ENCODE measurements at regions not wholly inside any gene's neighbourhood (a gene's known extent, or its start where the extent isn't known, plus 50 kb on each side); places are given as distances from the start of the nearest gene placed in this dataset.
A peak's percentile ranks its signal among the peaks of the same experiment; 100 is the strongest.

- TF ChIP-seq HMGXB4 (CRISPR knock-in tag; IDR thresholded peaks at IDR 0.05; ENCODE audit: borderline replicate concordance) = no peak
- TF ChIP-seq CEBPB (IDR thresholded peaks at IDR 0.05) = no peak
- no peak for TF ChIP-seq KDM5A (IDR thresholded peaks at IDR 0.05)
- TF ChIP-seq, protein P1, sequence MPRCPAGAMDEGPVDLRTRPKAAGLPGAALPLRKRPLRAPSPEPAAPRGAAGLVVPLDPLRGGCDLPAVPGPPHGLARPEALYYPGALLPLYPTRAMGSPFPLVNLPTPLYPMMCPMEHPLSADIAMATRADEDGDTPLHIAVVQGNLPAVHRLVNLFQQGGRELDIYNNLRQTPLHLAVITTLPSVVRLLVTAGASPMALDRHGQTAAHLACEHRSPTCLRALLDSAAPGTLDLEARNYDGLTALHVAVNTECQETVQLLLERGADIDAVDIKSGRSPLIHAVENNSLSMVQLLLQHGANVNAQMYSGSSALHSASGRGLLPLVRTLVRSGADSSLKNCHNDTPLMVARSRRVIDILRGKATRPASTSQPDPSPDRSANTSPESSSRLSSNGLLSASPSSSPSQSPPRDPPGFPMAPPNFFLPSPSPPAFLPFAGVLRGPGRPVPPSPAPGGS (IDR thresholded peaks at IDR 0.05) = no peak
- TF ChIP-seq FOXS1 (CRISPR knock-in tag; IDR thresholded peaks at IDR 0.05) = no peak
- TF ChIP-seq EP300 (IDR thresholded peaks at IDR 0.05) = no peak
- TF ChIP-seq, protein P2, sequence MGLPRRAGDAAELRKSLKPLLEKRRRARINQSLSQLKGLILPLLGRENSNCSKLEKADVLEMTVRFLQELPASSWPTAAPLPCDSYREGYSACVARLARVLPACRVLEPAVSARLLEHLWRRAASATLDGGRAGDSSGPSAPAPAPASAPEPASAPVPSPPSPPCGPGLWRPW (IDR thresholded peaks at IDR 0.05) = no peak
- TF ChIP-seq ESRRA (IDR thresholded peaks at IDR 0.05; ENCODE audit: borderline replicate concordance, low read length) = no peak
- no peak for TF ChIP-seq RARB (CRISPR knock-in tag; IDR thresholded peaks at IDR 0.05)
- no peak for TF ChIP-seq NPAS2 (CRISPR knock-in tag; IDR thresholded peaks at IDR 0.05; ENCODE audit: borderline replicate concordance)
Measured at GRCh38 chr19:30093966-30094755, 152.1 kb downstream of the URI1 start (continued).

GRCh38 chr19:30094756-30095140, 152.7 kb downstream of the URI1 start:
- DNase-seq (ENCODE audit: low read depth in 1 of 2, low spot score in 1 of 2) (no peak), ATAC-seq (no peak), FAIRE-seq (no peak)
- no peak overlapping the region for H3K4me2 ChIP-seq
- ChIA-PET CTCF (interaction anchor here (1.8 kb wide), 1 partner anchor 13 kb away, joined by 4 read pairs; no protein-coding TSS in a partner anchor), POLR2A (interaction anchor here (0.5 kb wide), 1 partner anchor 42 kb away, joined by 5 read pairs; no protein-coding TSS in a partner anchor)
- no peaks in the 10 kb centered on the region for H3K9me3 ChIP-seq
- WGBS (ENCODE audit: missing lambda C conversion rate) = 4% methylated on average over 3 of the region's 3 CpGs
- H3K4me1 ChIP-seq = no peaks in the 10 kb centered on the region
- no peak overlapping the region for H3K27ac ChIP-seq
- TF ChIP-seq FOSL2 (IDR thresholded peaks at IDR 0.05) (no peak), FOSL2 (CRISPR knock-in tag; IDR thresholded peaks at IDR 0.05) (no peak), GATA3 (IDR thresholded peaks at IDR 0.05; ENCODE audit: borderline replicate concordance) (no peak), EHF (CRISPR knock-in tag; IDR thresholded peaks at IDR 0.05) (no peak), JUNB (IDR thresholded peaks at IDR 0.05) (no peak), FOSB (CRISPR knock-in tag; IDR thresholded peaks at IDR 0.05) (no peak), MAZ (IDR thresholded peaks at IDR 0.05; ENCODE audit: borderline replicate concordance, low read depth, low read length) (no peak), TP53 (CRISPR knock-in tag; IDR thresholded peaks at IDR 0.05) (no peak), HDAC2 (IDR thresholded peaks at IDR 0.05) (no peak), HEYL (CRISPR knock-in tag; IDR thresholded peaks at IDR 0.05) (no peak)
- TF ChIP-seq, protein P3, sequence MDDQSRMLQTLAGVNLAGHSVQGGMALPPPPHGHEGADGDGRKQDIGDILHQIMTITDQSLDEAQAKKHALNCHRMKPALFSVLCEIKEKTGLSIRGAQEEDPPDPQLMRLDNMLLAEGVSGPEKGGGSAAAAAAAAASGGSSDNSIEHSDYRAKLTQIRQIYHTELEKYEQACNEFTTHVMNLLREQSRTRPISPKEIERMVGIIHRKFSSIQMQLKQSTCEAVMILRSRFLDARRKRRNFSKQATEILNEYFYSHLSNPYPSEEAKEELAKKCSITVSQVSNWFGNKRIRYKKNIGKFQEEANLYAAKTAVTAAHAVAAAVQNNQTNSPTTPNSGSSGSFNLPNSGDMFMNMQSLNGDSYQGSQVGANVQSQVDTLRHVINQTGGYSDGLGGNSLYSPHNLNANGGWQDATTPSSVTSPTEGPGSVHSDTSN (IDR thresholded peaks at IDR 0.05) = no peak
- H3K4me3 ChIP-seq = no peak overlapping the region

GRCh38 chr19:30095171-30095570, 153.1 kb downstream of the URI1 start:
- Histone ChIP-seq H3K4me3 (no peak overlapping the region), H3K4me1 (no peaks in the 10 kb centered on the region), H3K4me2 (no peak overlapping the region), H3K9me3 (no peaks in the 10 kb centered on the region), H3K27ac (no peak overlapping the region)
- POLR2A ChIA-PET = interaction anchor here (0.5 kb wide), 1 partner anchor 41 kb away, joined by 5 read pairs; no protein-coding TSS in a partner anchor
- DNase-seq (ENCODE audit: low read depth in 1 of 2, low spot score in 1 of 2) (no peak), ATAC-seq (0 out of 6 replicates have a peak, but pooled peaks of 1 of the 2 experiments have one; percentile 11), FAIRE-seq (no peak)
- WGBS (ENCODE audit: missing lambda C conversion rate) = 63% methylated on average over 3 of the region's 3 CpGs
- TF ChIP-seq BHLHE40 (IDR thresholded peaks at IDR 0.05; ENCODE audit: low read depth, low read length) (no peak), CBX8 (IDR thresholded peaks at IDR 0.05) (no peak), ZC3H11A (IDR thresholded peaks at IDR 0.05) (no peak), RFX5 (IDR thresholded peaks at IDR 0.05) (no peak), POLR2A (IDR thresholded peaks at IDR 0.05; ENCODE audit: low read length) (no peak), EHF (CRISPR knock-in tag; IDR thresholded peaks at IDR 0.05) (no peak), RARB (CRISPR knock-in tag; IDR thresholded peaks at IDR 0.05) (no peak), PHF8 (IDR thresholded peaks at IDR 0.05; ENCODE audit: borderline replicate concordance, low read depth) (no peak), ZNF302 (CRISPR knock-in tag; IDR thresholded peaks at IDR 0.05) (no peak), MAX (IDR thresholded peaks at IDR 0.05) (no peak)
- TF ChIP-seq, protein P3 (IDR thresholded peaks at IDR 0.05) = no peak
- CTCF ChIA-PET = interaction anchor here (1.8 kb wide), 1 partner anchor 14 kb away, joined by 4 read pairs; no protein-coding TSS in a partner anchor

All from A549 (cell line).